ENCODE measurements at regions not wholly inside any gene's neighbourhood (a gene's known extent, or its start where the extent isn't known, plus 50 kb on each side); places are given as distances from the start of the nearest gene placed in this dataset.

GRCh38 chr15:31271224-31271635 is 55.4 kb upstream of the KLF13 start:
- TF ChIP-seq, protein P1, sequence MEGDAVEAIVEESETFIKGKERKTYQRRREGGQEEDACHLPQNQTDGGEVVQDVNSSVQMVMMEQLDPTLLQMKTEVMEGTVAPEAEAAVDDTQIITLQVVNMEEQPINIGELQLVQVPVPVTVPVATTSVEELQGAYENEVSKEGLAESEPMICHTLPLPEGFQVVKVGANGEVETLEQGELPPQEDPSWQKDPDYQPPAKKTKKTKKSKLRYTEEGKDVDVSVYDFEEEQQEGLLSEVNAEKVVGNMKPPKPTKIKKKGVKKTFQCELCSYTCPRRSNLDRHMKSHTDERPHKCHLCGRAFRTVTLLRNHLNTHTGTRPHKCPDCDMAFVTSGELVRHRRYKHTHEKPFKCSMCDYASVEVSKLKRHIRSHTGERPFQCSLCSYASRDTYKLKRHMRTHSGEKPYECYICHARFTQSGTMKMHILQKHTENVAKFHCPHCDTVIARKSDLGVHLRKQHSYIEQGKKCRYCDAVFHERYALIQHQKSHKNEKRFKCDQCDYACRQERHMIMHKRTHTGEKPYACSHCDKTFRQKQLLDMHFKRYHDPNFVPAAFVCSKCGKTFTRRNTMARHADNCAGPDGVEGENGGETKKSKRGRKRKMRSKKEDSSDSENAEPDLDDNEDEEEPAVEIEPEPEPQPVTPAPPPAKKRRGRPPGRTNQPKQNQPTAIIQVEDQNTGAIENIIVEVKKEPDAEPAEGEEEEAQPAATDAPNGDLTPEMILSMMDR (tag by site-specific recombination; IDR thresholded peaks at IDR 0.05) = no peak
- TF ChIP-seq ZNF792 (tag by site-specific recombination; IDR thresholded peaks at IDR 0.05) = no peak
- no peak for TF ChIP-seq ZNF768 (tag by site-specific recombination; IDR thresholded peaks at IDR 0.05)
- no peak for TF ChIP-seq TCF7L2 (IDR thresholded peaks at IDR 0.05; ENCODE audit: borderline replicate concordance, low read depth, low read length)
